ENCODE measurements at regions not wholly inside any gene's neighbourhood (a gene's known extent, or its start where the extent isn't known, plus 50 kb on each side); places are given as distances from the start of the nearest gene placed in this dataset.

DNA sequence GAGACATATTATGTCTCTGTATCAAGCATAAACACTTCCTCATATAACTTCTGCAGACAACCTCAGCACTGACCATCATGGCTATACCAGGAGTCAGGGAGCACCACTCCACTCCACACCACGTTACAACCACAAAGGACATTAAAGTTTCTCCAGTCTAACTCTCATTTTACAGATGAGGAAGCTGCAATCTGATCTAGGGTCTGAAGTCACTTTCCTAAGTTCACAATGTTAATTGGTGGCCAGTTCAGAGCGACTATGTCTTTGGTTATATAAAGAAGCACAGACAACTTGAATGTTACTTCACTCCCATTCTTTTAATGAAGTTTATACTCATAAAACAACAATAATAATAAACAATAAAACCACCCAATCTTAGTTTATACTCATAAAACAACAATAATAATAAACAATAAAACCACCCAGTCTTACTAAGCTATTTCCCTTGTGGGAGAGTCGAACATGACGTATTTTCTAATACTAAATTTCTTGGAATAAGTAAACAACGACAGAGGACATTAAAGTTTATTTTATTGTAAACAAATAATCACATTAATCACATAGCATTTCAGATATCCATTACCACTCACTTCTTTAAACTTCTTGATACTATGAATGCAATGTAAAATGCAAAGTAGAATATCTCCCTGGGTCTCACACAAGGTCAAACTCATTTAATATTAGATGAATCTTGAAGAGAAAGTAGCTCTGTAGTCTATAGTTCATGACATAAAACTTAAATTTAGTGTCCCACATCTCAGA is 72.4 kb upstream of the SSTR1 start:
- Histone ChIP-seq H3K4me3 (ENCODE audit: low read depth, low read length, poor library complexity, severe bottlenecking) (no peak overlapping the region), H3K27ac (ENCODE audit: low read depth, low read length, poor library complexity, severe bottlenecking) (no peak overlapping the region), H3K27me3 (replicated peaks; ENCODE audit: insufficient read depth, low read depth, low read length, poor library complexity) (no peaks in the 10 kb centered on the region), H3K36me3 (ENCODE audit: insufficient read depth, low read length, poor library complexity, severe bottlenecking) (no peaks in the 10 kb centered on the region), H3K9me3 (ENCODE audit: low read depth, low read length, poor library complexity, severe bottlenecking) (peaks cover 2% of the 10 kb centered on the region), H3K4me1 (ENCODE audit: insufficient read depth, low read length, poor library complexity, severe bottlenecking) (peaks cover 4% of the 10 kb centered on the region)
- CTCF ChIA-PET: no interaction called here
- POLR2A ChIA-PET (ENCODE audit: low non-redundant PET): no interaction called here
- no TSS peak for BruUV-seq (replicated peaks)
- intact Hi-C loops (cut with micrococcal nuclease; ENCODE audit: unreplicated experiment): no loop called here
- no peak for DNase-seq (ENCODE audit: low spot score)
- no peak for TF ChIP-seq EZH2 (IDR thresholded peaks at IDR 0.05; ENCODE audit: borderline replicate concordance, low read depth, low read length, poor library complexity, severe bottlenecking)
- TF ChIP-seq, protein P1, sequence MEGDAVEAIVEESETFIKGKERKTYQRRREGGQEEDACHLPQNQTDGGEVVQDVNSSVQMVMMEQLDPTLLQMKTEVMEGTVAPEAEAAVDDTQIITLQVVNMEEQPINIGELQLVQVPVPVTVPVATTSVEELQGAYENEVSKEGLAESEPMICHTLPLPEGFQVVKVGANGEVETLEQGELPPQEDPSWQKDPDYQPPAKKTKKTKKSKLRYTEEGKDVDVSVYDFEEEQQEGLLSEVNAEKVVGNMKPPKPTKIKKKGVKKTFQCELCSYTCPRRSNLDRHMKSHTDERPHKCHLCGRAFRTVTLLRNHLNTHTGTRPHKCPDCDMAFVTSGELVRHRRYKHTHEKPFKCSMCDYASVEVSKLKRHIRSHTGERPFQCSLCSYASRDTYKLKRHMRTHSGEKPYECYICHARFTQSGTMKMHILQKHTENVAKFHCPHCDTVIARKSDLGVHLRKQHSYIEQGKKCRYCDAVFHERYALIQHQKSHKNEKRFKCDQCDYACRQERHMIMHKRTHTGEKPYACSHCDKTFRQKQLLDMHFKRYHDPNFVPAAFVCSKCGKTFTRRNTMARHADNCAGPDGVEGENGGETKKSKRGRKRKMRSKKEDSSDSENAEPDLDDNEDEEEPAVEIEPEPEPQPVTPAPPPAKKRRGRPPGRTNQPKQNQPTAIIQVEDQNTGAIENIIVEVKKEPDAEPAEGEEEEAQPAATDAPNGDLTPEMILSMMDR (conservative IDR thresholded peaks at IDR 0.05; ENCODE audit: low read depth, low read length): no peak

- ChIA-PET CTCF (no interaction called here), POLR2A (ENCODE audit: low non-redundant PET) (no interaction called here)
- Histone ChIP-seq H3K9me3 (ENCODE audit: low read depth, low read length, poor library complexity, severe bottlenecking) (no peaks in the 10 kb centered on the region), H3K27ac (ENCODE audit: low read depth, low read length, poor library complexity, severe bottlenecking) (no peak overlapping the region), H3K4me3 (ENCODE audit: low read depth, low read length, poor library complexity, severe bottlenecking) (no peak overlapping the region), H3K4me1 (ENCODE audit: insufficient read depth, low read length, poor library complexity, severe bottlenecking) (peaks cover 4% of the 10 kb centered on the region), H3K27me3 (replicated peaks; ENCODE audit: insufficient read depth, low read depth, low read length, poor library complexity) (no peaks in the 10 kb centered on the region), H3K36me3 (ENCODE audit: insufficient read depth, low read length, poor library complexity, severe bottlenecking) (no peaks in the 10 kb centered on the region)
- BruUV-seq (replicated peaks): no TSS peak
- intact Hi-C loops (cut with micrococcal nuclease; ENCODE audit: unreplicated experiment): no loop called here
- DNase-seq (ENCODE audit: low spot score): no peak
- TF ChIP-seq EZH2 (IDR thresholded peaks at IDR 0.05; ENCODE audit: borderline replicate concordance, low read depth, low read length, poor library complexity, severe bottlenecking): no peak
- TF ChIP-seq, protein P1 (conservative IDR thresholded peaks at IDR 0.05; ENCODE audit: low read depth, low read length): no peak
Observed at GRCh38 chr14:38137005-38137404, 70.7 kb upstream of the SSTR1 start.

- intact Hi-C loops (cut with micrococcal nuclease; ENCODE audit: unreplicated experiment): no loop called here
- Histone ChIP-seq H3K36me3 (ENCODE audit: insufficient read depth, low read length, poor library complexity, severe bottlenecking) (no peaks in the 10 kb centered on the region), H3K9me3 (ENCODE audit: low read depth, low read length, poor library complexity, severe bottlenecking) (no peaks in the 10 kb centered on the region), H3K4me1 (ENCODE audit: insufficient read depth, low read length, poor library complexity, severe bottlenecking) (peaks cover 11% of the 10 kb centered on the region), H3K27me3 (replicated peaks; ENCODE audit: insufficient read depth, low read depth, low read length, poor library complexity) (no peaks in the 10 kb centered on the region), H3K27ac (ENCODE audit: low read depth, low read length, poor library complexity, severe bottlenecking) (no peak overlapping the region), H3K4me3 (ENCODE audit: low read depth, low read length, poor library complexity, severe bottlenecking) (no peak overlapping the region)
- no TSS peak for BruUV-seq (replicated peaks)
- ChIA-PET CTCF (no interaction called here), POLR2A (ENCODE audit: low non-redundant PET) (no interaction called here)
- peak; percentile 20 for DNase-seq (ENCODE audit: low spot score)
- TF ChIP-seq, protein P1 (conservative IDR thresholded peaks at IDR 0.05; ENCODE audit: low read depth, low read length): no peak
- TF ChIP-seq EZH2 (IDR thresholded peaks at IDR 0.05; ENCODE audit: borderline replicate concordance, low read depth, low read length, poor library complexity, severe bottlenecking): no peak
Observed at GRCh38 chr14:38138473-38139138, 69.1 kb upstream of the SSTR1 start.
